ENCODE measurements at regions not wholly inside any gene's neighbourhood (a gene's known extent, or its start where the extent isn't known, plus 50 kb on each side); places are given as distances from the start of the nearest gene placed in this dataset.

DNA sequence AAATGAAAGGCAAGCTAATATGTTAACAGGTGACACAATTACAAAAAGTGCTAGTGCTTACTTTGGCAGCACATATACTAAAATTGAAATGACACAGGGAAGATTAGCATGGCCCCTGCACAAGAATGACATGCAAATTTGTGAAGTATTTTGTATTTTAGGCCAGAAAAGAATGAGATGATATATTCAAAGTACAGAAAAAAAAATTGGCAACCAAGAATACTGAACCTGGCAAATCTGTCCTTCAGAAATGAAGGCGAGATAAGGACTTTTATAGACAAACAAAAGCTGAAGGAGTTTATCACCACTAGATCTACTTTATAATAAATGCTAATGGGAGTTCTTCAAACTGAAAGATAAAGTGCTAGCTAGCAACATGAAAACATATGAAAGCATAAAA is 350.0 kb upstream of the POU3F1 start:
- no peak for DNase-seq (ENCODE audit: low spot score)

DNA sequence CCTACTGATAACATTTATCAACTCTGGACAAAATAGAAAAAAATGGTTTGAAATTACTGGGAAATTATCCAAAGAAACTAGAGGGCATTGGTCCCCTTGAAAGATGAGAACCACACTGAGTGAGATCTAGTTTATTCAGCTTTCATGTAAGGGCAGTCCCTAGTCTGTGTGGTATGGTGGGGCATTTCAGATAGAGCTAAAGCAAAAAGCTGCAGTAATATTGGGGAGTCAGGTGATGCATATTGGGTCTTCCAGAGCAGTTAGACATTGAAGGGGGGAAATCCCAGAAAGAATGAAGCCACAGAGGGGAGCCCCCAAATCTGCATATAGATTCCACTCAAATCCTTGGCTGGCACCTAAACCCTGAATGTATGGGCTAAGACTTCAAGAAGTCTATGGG is 347.7 kb upstream of the POU3F1 start:
- no peak for DNase-seq (ENCODE audit: low spot score)

DNA sequence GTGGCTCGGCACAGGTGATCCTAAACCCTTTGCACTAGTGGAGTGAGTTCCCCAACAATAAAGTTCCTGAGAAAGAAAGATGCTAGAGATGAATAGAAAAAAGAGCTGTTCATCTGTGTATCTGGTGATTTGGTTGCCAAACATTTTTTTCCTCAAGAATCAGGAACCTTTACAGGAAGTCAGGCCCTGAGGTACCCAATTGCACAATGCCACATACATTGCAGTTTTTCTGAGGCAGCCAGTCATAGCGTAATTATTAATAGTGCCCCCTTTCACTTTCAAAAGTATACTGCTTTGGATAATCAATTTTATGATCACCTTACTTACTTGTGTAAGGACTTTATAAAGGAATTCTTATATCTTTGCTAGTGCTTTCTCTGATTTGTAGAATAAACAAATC is 346.3 kb upstream of the POU3F1 start:
- DNase-seq (ENCODE audit: low spot score), result no peak

DNA sequence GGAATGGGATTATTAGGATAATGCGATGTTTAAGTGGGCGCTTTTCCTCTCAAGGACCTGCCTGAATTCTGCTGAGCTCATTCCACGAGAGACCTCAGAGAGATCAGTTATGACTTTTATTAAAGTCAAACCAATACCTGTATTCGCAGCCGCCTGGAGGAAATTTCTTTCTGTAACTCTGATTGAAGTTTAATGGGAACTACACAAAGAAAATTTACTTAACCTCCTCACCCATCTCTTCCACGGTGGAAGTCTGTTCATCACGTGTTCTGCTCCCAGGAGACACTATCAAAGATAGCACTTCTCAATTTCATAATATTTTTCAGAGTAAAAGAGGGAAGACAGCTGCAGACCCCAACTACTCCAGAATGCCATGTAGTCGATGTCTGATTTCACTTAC is 334.7 kb upstream of the POU3F1 start:
- no peak for DNase-seq (ENCODE audit: low spot score)

DNA sequence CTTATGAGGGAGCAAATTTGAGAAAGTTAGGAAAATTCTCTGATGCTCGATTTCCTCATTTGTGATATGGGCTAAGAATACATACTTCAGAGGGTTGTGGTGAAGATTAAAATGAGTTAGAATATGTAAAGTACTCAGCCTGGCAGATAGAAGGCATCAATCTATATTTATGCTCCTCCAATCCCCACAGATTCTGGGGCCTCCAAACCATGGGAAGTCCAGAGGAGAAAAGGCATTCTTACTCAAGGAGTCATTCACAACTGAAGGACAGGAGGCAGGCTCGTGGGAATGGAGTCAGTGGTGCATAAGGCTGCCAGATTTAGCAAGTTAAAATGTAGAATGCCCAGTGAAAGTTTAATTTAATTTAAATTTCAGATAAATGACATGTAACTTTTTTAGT is 330.0 kb upstream of the POU3F1 start:
- DNase-seq (ENCODE audit: low spot score), result no peak

GRCh38 chr1:38375035-38375434 is 328.4 kb upstream of the POU3F1 start:
- DNase-seq (ENCODE audit: low spot score), result no peak

DNA sequence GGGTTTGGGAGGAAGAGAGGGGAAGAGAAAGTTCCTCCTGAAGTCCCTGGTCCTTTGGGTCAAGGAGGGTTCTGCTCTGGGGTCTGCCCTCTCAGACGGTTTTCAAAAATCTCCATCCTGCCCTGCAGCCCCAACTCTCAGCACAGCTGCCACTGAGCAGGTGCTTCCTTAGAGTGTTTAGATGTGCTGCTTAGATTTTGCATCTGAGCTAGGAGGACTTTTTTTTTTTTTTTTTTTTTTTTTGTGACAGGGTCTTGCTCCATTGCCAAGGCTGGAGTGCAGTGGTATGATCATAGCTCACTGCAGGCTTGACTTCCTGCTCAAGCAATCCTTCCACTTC is 324.9 kb upstream of the POU3F1 start:
- no peak for DNase-seq (ENCODE audit: low spot score)

DNA sequence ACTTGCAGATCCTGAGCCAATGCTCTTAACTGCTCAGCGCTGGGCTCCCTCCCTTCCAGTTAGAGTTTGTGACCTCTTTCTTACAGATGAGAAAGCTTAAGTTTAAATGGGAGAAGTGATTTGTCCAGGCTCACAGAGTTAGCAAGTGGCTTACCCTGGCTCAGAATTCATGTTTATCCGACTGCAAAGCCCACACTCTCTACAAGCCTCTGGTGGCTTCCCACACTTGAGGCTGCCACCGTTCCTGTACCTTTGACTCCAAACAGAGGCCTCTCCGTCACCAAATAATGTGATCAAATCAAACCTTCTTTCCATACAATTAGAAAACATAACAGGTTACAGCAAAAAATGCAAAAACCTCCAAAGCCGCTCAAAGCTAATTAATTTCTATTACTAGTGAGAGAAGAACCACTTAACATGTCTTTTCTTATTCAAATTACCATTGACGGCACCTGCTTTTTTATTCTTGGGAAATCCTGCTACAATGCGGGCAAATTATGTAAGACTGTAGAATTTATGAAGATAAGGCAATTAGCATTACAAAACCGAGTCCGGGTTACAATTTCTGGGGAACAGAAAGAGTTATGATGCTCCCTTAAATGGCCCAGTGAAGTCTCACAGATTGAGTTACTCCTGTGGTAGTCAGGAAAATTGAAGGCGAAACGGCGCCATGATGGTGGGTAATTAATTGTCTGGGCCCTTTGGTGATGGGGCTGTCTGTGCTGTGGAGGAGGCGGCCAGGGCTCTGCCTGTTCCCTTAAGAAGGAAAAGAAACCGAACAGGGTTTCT is 324.3 kb upstream of the POU3F1 start:
- no peak for DNase-seq (ENCODE audit: low spot score)

GRCh38 chr1:38365242-38365641 is 318.6 kb upstream of the POU3F1 start:
- no peak for DNase-seq (ENCODE audit: low spot score)

GRCh38 chr1:38361566-38361965 is 315.0 kb upstream of the POU3F1 start:
- DNase-seq (ENCODE audit: low spot score), result no peak

GRCh38 chr1:38360807-38361206 is 314.2 kb upstream of the POU3F1 start:
- no peak for DNase-seq (ENCODE audit: low spot score)

GRCh38 chr1:38353956-38354355 is 307.4 kb upstream of the POU3F1 start:
- no peak for DNase-seq (ENCODE audit: low spot score)

DNA sequence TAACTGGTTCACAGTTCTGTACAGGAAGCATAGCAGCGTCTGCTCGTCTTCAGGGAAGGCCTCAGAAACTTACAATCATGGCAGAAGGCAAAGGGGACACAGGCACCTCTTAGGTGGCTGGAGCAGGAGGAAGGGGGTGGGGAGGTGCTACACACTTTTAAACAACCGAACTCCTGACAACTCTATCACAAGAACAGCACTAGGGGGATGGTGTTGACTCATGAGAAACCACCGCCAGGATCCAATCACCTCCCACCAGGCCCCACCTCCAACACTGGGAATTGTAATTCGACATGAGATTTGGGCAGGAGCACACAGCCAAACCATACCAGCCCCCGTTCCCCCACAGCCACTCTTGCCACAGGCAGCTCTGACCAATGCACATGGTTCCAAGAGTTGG is 306.3 kb upstream of the POU3F1 start:
- DNase-seq (ENCODE audit: low spot score), result no peak

- DNase-seq (ENCODE audit: low spot score), result no peak
Observed at GRCh38 chr1:38347446-38348175, 301.0 kb upstream of the POU3F1 start.

- no peak for DNase-seq (ENCODE audit: low spot score)
Observed at GRCh38 chr1:38344716-38345115, 298.1 kb upstream of the POU3F1 start.

DNA sequence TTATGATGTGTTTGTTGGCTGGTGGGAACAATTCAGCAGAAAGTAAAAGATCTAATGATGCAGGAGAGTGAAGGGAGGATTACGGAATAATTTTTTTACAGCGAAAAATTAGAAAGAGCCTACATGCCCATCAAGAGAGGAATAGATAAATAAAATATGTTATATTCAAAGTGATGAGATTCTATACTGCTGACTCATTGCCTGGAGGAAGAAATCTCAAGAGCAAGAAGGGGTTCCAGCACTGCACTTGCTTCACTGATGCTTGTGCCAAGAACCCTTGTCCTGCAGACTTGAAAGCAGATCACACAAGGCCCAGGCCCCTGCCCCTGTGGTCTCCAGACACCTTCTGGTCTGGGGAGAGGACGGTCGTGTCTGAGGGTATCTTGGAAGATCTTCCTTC is 295.1 kb upstream of the POU3F1 start:
- DNase-seq (ENCODE audit: low spot score), result no peak

- no peak for DNase-seq (ENCODE audit: low spot score)
Observed at GRCh38 chr1:38340409-38340808, 293.8 kb upstream of the POU3F1 start.

GRCh38 chr1:38337711-38338110 is 291.1 kb upstream of the POU3F1 start:
- no peak for DNase-seq (ENCODE audit: low spot score)

DNA sequence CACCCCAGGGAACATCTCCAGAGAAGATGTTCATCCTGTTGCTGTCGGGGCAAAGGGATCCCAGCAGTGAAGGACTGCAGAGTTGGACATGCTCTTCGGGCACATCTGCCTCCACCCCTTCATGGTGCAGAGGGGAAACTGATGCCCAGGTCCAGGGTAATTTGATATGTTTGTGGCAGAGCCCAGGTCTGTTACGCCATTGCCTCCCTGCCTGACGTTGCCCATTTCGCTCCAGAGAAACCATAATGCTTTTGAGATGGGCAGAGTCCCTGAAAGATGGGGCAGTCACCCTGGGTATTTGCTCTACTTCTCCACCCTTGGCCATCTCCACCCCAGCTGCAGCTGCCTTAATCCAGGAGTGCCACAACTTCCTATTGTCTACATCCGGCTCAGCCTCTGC is 290.4 kb upstream of the POU3F1 start:
- no peak for DNase-seq (ENCODE audit: low spot score)

GRCh38 chr1:38336301-38336923 is 289.8 kb upstream of the POU3F1 start:
- DNase-seq (ENCODE audit: low spot score), result no peak

GRCh38 chr1:38334930-38335592 is 288.5 kb upstream of the POU3F1 start:
- no peak for DNase-seq (ENCODE audit: low spot score)

DNA sequence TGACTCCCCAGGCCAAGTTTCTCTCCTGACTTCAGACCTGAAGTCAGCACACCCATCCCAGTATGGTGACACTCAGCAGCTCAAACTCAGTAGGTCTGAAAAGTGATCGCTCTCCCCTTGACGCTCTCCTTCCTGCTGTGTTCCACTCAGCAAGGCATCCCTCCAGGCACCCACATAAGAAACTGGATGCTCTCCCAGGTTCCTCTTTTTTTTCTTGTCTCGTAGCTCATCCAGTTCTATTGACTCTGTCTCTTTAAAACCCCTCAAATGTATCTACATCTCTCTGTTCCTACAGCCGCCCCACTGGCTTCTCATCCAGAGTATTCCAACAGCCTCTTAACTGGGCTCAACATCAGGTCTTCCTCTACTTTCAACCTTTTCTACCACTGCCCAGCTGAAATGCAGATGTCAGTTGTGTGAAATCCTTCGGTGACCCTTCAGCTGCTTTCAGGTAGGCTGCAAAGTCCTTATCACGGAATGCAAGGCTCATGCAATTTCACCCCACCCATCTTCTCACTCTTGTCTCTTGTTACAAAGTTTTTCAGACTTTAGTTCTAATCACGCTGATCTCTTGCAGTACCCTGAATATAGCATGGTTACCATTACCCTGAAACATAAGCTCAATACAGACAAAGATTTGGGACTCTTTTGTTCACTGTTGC is 286.2 kb upstream of the POU3F1 start:
- DNase-seq (ENCODE audit: low spot score), result no peak

Data from left forelimb (tissue), 1 donor.